K562 (cell line): ENCODE measurements at regions not wholly inside any gene's neighbourhood (a gene's known extent, or its start where the extent isn't known, plus 50 kb on each side); places are given as distances from the start of the nearest gene placed in this dataset.

Experiments used
- ATAC-seq: fragments of 200-7000 bp; cut with Tn5 transposase; 3 replicates; pipeline ENCODE4 v1.9.1; 2020; ENCODE audit warnings: moderate library complexity
- BruUV-seq: library from RNA; stranded (reverse); fragments of 400-500 nt; replicated peaks from 2 replicates; lab custom pipeline; 2021; lab: Mats Ljungman, UMichigan
- CTCF ChIA-PET: fragments of 300-600 bp; formaldehyde crosslinking; extraction: SDS; loops from one replicate; lab custom pipeline; 2021; ENCODE audit warnings: low intra/inter-chr PET ratio; lab: Yijun Ruan, JAX
- POLR2A ChIA-PET: fragments of 300-600, 350-650 bp; sonication (Branson Sonifier 250); formaldehyde crosslinking; extraction: SDS; loops from one replicate; lab custom pipeline; 2021; ENCODE audit warnings: antibody characterized with exemption, inconsistent platforms; lab: Yijun Ruan, JAX
- DNase-seq, 4 experiments: peaks; one replicate each; pipeline versions ENCODE4 v3.0.0 to v3.0.0-alpha.2; 2011 to 2018; ENCODE audit warnings: low spot score in 3 of 4, mixed read lengths in 3 of 4; ENCODE audit errors: extremely low read depth in 1 of 4
- FAIRE-seq: peaks from 2 replicates; lab custom pipeline; 2011; peaks lifted over from hg19 to GRCh38; lab: Jason Lieb, UNC
- H2AFZ ChIP-seq: 2 replicates; pipeline ENCODE4 v1.6.0; 2011; ENCODE audit warnings: low read depth, low read length, control low read depth, inconsistent platforms
- H3K27ac ChIP-seq: fragments of 200-600 bp; 3 replicates; pipeline ENCODE4 v1.8.0; 2011; ENCODE audit warnings: low read depth, mild to moderate bottlenecking, control low read depth, inconsistent platforms, low read length, moderate library complexity, mixed read lengths; ENCODE audit errors: extremely low read depth
- H3K27me3 ChIP-seq, 2 experiments: fragments of 300-600 bp in 1 of 2; 2 replicates in 1 of 2; 3 replicates in 1 of 2; pipeline versions ENCODE4 v1.6.0 to v1.8.0; 2011; ENCODE audit warnings: inconsistent platforms in 2 of 2, low read length in 2 of 2, mild to moderate bottlenecking in 1 of 2, mixed read lengths in 1 of 2, moderate library complexity in 1 of 2; ENCODE audit not compliant: control insufficient read depth in 2 of 2, insufficient read depth in 2 of 2
- H3K36me3 ChIP-seq: fragments of 300-600 bp; 3 replicates; pipeline ENCODE4 v1.8.0; 2011; ENCODE audit warnings: mild to moderate bottlenecking, low read length, inconsistent platforms; ENCODE audit not compliant: control insufficient read depth, insufficient read depth
- H3K4me1 ChIP-seq, 2 experiments: fragments of 200-600 bp in 1 of 2; replicated peaks in 1 of 2; 2 replicates in 1 of 2; 3 replicates in 1 of 2; pipeline versions ENCODE4 v1.5.1 to v1.8.0; 2011; ENCODE audit warnings: inconsistent platforms in 2 of 2, low read length in 2 of 2, mild to moderate bottlenecking in 1 of 2, mixed read lengths in 1 of 2, moderate library complexity in 1 of 2; ENCODE audit not compliant: control insufficient read depth in 2 of 2, insufficient read depth in 2 of 2
- H3K4me2 ChIP-seq: 2 replicates; pipeline ENCODE4 v1.6.1; 2011; ENCODE audit warnings: low read length, control low read depth, inconsistent platforms, mixed read lengths; ENCODE audit not compliant: insufficient read depth
- H3K4me3 ChIP-seq: fragments of 200-600 bp; sonication (generic), shearing (Covaris generic); 2 replicates; pipeline ENCODE4 v1.5.1; 2016; ENCODE audit warnings: control low read depth, inconsistent platforms
- H3K79me2 ChIP-seq: fragments of 200-600 bp; 3 replicates; pipeline ENCODE4 v1.8.0; 2011; ENCODE audit warnings: low read length, inconsistent platforms; ENCODE audit not compliant: control insufficient read depth, insufficient read depth
- H3K9ac ChIP-seq, 2 experiments: 2 replicates each; pipeline versions ENCODE4 v1.6.0 to v1.6.1; 2011; ENCODE audit warnings: low read depth in 2 of 2, low read length in 2 of 2, control low read depth in 1 of 2, inconsistent platforms in 1 of 2, mild to moderate bottlenecking in 1 of 2, mixed read lengths in 1 of 2; ENCODE audit not compliant: insufficient read depth in 1 of 2
- H3K9me1 ChIP-seq: one replicate; pipeline ENCODE4 v1.6.0; 2011; ENCODE audit warnings: inconsistent platforms, mild to moderate bottlenecking, low read length, moderate library complexity; ENCODE audit not compliant: control insufficient read depth, insufficient read depth
- H3K9me3 ChIP-seq: replicated peaks from 2 replicates; pipeline ENCODE4 v1.5.1; 2011; ENCODE audit warnings: low read depth, low read length, inconsistent platforms; ENCODE audit not compliant: control insufficient read depth, insufficient read depth
- H4K20me1 ChIP-seq: replicated peaks from 2 replicates; pipeline ENCODE4 v1.6.1; 2011; ENCODE audit warnings: low read length, inconsistent platforms, mixed read lengths; ENCODE audit not compliant: control insufficient read depth, insufficient read depth
- ATF3 ChIP-seq, 2 experiments: fragments of 450-650 bp in 1 of 2; sonication (generic) in 1 of 2; formaldehyde crosslinking in 1 of 2; IDR thresholded peaks in 1 of 2; conservative IDR thresholded peaks in 1 of 2; 2 replicates each; pipeline versions ENCODE4 v1.6.1 to v1.8.1; 2016 to 2023; ENCODE audit warnings: mild to moderate bottlenecking in 2 of 2, moderate library complexity in 2 of 2, inconsistent platforms in 1 of 2, missing genetic modification reagents in 1 of 2
- HNRNPK ChIP-seq: fragments of 200-400 bp; formaldehyde crosslinking; IDR thresholded peaks from one replicate; pipeline ENCODE4 v1.6.1; 2018; ENCODE audit warnings: mild to moderate bottlenecking, low read depth, low read length; ENCODE audit not compliant: poor library complexity, severe bottlenecking
- ID3 ChIP-seq, 2 experiments: fragments of 250-450 bp in 1 of 2; fragments of 450-650 bp in 1 of 2; sonication (Bioruptor Pico) in 1 of 2; IDR thresholded peaks; 2 replicates each; pipeline versions ENCODE4 v1.6.1 to v1.8.0; 2016 to 2021; ENCODE audit warnings: mild to moderate bottlenecking in 2 of 2, moderate library complexity in 2 of 2, missing compliant biosample characterization in 1 of 2, missing genetic modification characterization in 1 of 2
- MBD1 ChIP-seq: fragments of 250-450 bp; sonication (Bioruptor Pico); IDR thresholded peaks from 2 replicates; pipeline ENCODE4 v1.8.0; 2022; ENCODE audit warnings: inconsistent platforms
- POLR2AphosphoS5 ChIP-seq: IDR thresholded peaks from 2 replicates; pipeline ENCODE4 v1.6.1; 2011; ENCODE audit warnings: mild to moderate bottlenecking, low read depth, low read length, moderate library complexity; ENCODE audit not compliant: control insufficient read depth, insufficient read depth
- WGBS: fragments of 100-300 bp; shearing (Covaris generic); methylation state at CpG from one replicate; pipeline ENCODE4 v1.1.6; 2016; ENCODE audit warnings: low coverage, mixed read lengths; ENCODE audit not compliant: insufficient coverage; ENCODE audit errors: missing lambda C conversion rate; 5-methylcytosine and 5-hydroxymethylcytosine counted together
- in situ Hi-C: fragments of 300-500 bp; cut with MboI; formaldehyde crosslinking; loops from 4 replicates; pipeline ENCODE4 v1.15.0; 2018; ENCODE audit warnings: inconsistent platforms, mixed read lengths
- intact Hi-C: fragments of 100-400 bp; cut with micrococcal nuclease; formaldehyde crosslinking; loops from 2 replicates; pipeline ENCODE4 v1.14.2; 2022
- TF ChIP-seq, protein P1 (sequence below): fragments of 450-650 bp; conservative IDR thresholded peaks from 2 replicates; pipeline ENCODE4 v1.6.1; 2016; ENCODE audit warnings: missing genetic modification characterization, low read depth, mild to moderate bottlenecking, missing compliant biosample characterization, moderate library complexity
- TF ChIP-seq, protein P2 (sequence below): fragments of 250-450 bp; sonication (Bioruptor Pico); IDR thresholded peaks from 2 replicates; pipeline ENCODE4 v1.8.0; 2021; ENCODE audit warnings: moderate library complexity, mild to moderate bottlenecking, inconsistent platforms

GRCh38 chr5:125120012-125120411 lies 373.6 kb upstream of the ZNF608 start:
- Histone ChIP-seq H3K9me1 (no peaks in the 10 kb centered on the region), H3K9me3 (no peaks in the 10 kb centered on the region), H3K4me1 (no peaks in the 10 kb centered on the region), H4K20me1 (no peaks in the 10 kb centered on the region), H3K4me3 (no peak overlapping the region), H3K9ac (no peak overlapping the region), H3K4me2 (no peak overlapping the region), H3K79me2 (no peaks in the 10 kb centered on the region), H2AFZ (no peak overlapping the region), H3K27ac (no peak overlapping the region), H3K36me3 (no peaks in the 10 kb centered on the region), H3K27me3 (no peaks in the 10 kb centered on the region)
- TF ChIP-seq, protein P1, sequence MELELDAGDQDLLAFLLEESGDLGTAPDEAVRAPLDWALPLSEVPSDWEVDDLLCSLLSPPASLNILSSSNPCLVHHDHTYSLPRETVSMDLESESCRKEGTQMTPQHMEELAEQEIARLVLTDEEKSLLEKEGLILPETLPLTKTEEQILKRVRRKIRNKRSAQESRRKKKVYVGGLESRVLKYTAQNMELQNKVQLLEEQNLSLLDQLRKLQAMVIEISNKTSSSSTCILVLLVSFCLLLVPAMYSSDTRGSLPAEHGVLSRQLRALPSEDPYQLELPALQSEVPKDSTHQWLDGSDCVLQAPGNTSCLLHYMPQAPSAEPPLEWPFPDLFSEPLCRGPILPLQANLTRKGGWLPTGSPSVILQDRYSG (tag): no peak
- TF ChIP-seq, protein P2, sequence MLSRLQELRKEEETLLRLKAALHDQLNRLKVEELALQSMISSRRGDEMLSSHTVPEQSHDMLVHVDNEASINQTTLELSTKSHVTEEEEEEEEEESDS: no peak
- no peak for TF ChIP-seq MBD1 (CRISPR knock-in tag)
- TF ChIP-seq ATF3 (IDR thresholded peaks at IDR 0.05): no peak
- no peak for TF ChIP-seq ATF3 (CRISPR knock-in tag; conservative IDR thresholded peaks at IDR 0.05)
- no peak for TF ChIP-seq ID3 (CRISPR knock-in tag; IDR thresholded peaks at IDR 0.05)
- no peak for TF ChIP-seq ID3 (tag; IDR thresholded peaks at IDR 0.05)
- TF ChIP-seq HNRNPK: no peak
- no peak for TF ChIP-seq POLR2AphosphoS5
- in situ Hi-C loops: no loop called here
- BruUV-seq: no TSS peak
- ChIA-PET CTCF (no interaction called here), POLR2A (no interaction called here)
- WGBS: 1% methylated on average over 6 of the region's 6 CpGs
- FAIRE-seq (no peak), DNase-seq (no peak), ATAC-seq (no peak)
- intact Hi-C loops: no loop called here
